Osteoblast (primary cell): ENCODE measurements at regions not wholly inside any gene's neighbourhood (a gene's known extent, or its start where the extent isn't known, plus 50 kb on each side); places are given as distances from the start of the nearest gene placed in this dataset.

Experiments used
- DNase-seq: peaks from one replicate; pipeline ENCODE4 v3.0.0; 2011; ENCODE audit warnings: low spot score, mixed read lengths; ENCODE audit not compliant: insufficient read length; ENCODE audit errors: missing footprints
- H2AFZ ChIP-seq: 2 replicates; pipeline ENCODE4 v1.6.0; 2011; ENCODE audit warnings: mild to moderate bottlenecking, low read length
- H3K27ac ChIP-seq: 2 replicates; pipeline ENCODE4 v1.5.1; 2011; ENCODE audit warnings: mild to moderate bottlenecking, low read depth, low read length, moderate library complexity
- H3K27me3 ChIP-seq: 2 replicates; pipeline ENCODE4 v1.6.0; 2012; ENCODE audit warnings: mild to moderate bottlenecking, control low read depth, inconsistent platforms, low read length, moderate library complexity; ENCODE audit not compliant: insufficient read depth
- H3K36me3 ChIP-seq: 2 replicates; pipeline ENCODE4 v1.5.1; 2011; ENCODE audit warnings: mild to moderate bottlenecking, low read length, control low read depth, moderate library complexity; ENCODE audit not compliant: insufficient read depth
- H3K4me1 ChIP-seq: 2 replicates; pipeline ENCODE4 v1.5.1; 2011; ENCODE audit warnings: mild to moderate bottlenecking, low read length, control low read depth, moderate library complexity; ENCODE audit not compliant: insufficient read depth
- H3K4me2 ChIP-seq: 2 replicates; pipeline ENCODE4 v1.6.0; 2011; ENCODE audit warnings: mild to moderate bottlenecking, low read length; ENCODE audit not compliant: insufficient read depth
- H3K4me3 ChIP-seq: fragments of 200-600 bp; sonication (generic); 3 replicates; pipeline ENCODE4 v1.5.1; 2012; ENCODE audit warnings: mild to moderate bottlenecking, low read length, inconsistent platforms; ENCODE audit not compliant: insufficient read depth
- H3K79me2 ChIP-seq: 2 replicates; pipeline ENCODE4 v1.6.0; 2012; ENCODE audit warnings: mild to moderate bottlenecking, low read length, control low read depth, inconsistent platforms; ENCODE audit not compliant: insufficient read depth
- H3K9me3 ChIP-seq: 2 replicates; pipeline ENCODE4 v1.5.1; 2011; ENCODE audit warnings: low read depth, low read length, control low read depth
- H4K20me1 ChIP-seq: 2 replicates; pipeline ENCODE4 v1.6.0; 2012; ENCODE audit warnings: mild to moderate bottlenecking, low read length, control low read depth; ENCODE audit not compliant: insufficient read depth
- TF ChIP-seq, protein P1 (sequence below): IDR thresholded peaks from 2 replicates; pipeline ENCODE4 v1.5.1; 2011; ENCODE audit warnings: mild to moderate bottlenecking, low read depth, low read length, moderate library complexity; ENCODE audit errors: extremely low read depth

DNA sequence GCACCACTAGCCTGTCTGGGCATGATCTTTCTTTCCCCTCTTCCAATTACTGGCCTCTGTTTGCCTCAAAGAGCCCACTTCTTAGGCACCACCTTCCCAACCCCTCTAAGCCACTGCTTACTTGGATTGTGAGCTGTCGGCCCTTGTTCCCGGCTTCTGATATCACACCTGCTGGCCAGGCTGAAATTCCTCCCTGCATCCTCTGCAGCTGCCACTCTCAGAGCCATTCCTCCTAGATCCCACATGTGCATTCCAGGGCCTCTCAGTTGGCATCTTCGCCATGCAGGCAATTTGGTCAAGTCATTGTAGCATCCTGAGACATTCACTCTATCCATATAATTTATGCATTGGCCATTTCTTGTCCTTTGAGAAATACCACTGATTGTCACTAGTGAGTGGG is 135.9 kb downstream of the OLIG3 start:
- Histone ChIP-seq H4K20me1 (no peaks in the 10 kb centered on the region), H3K36me3 (no peaks in the 10 kb centered on the region), H3K27ac (no peak overlapping the region), H3K27me3 (no peaks in the 10 kb centered on the region), H3K4me2 (no peak overlapping the region), H3K4me3 (no peak overlapping the region), H2AFZ (no peak overlapping the region), H3K4me1 (no peaks in the 10 kb centered on the region), H3K79me2 (no peaks in the 10 kb centered on the region), H3K9me3 (no peaks in the 10 kb centered on the region)
- no peak for DNase-seq
- TF ChIP-seq, protein P1, sequence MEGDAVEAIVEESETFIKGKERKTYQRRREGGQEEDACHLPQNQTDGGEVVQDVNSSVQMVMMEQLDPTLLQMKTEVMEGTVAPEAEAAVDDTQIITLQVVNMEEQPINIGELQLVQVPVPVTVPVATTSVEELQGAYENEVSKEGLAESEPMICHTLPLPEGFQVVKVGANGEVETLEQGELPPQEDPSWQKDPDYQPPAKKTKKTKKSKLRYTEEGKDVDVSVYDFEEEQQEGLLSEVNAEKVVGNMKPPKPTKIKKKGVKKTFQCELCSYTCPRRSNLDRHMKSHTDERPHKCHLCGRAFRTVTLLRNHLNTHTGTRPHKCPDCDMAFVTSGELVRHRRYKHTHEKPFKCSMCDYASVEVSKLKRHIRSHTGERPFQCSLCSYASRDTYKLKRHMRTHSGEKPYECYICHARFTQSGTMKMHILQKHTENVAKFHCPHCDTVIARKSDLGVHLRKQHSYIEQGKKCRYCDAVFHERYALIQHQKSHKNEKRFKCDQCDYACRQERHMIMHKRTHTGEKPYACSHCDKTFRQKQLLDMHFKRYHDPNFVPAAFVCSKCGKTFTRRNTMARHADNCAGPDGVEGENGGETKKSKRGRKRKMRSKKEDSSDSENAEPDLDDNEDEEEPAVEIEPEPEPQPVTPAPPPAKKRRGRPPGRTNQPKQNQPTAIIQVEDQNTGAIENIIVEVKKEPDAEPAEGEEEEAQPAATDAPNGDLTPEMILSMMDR: no peak

DNA sequence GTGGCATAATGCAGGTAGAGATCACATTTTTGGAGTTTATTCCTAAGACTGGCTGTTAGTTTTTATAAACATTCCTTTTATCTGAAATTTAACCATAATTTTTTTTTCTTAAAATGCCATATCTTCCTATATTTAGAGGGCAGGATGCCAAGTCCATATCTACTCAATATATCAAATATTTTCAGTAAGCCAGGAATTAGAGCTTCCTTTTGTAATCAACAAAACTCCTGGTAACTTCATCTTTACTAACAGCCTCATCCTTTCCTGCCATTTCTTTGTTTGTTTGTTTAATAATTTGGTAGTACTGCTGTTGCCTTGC is 136.3 kb downstream of the OLIG3 start:
- no peak overlapping the region for H3K4me2 ChIP-seq
- no peaks in the 10 kb centered on the region for H3K79me2 ChIP-seq
- no peaks in the 10 kb centered on the region for H3K9me3 ChIP-seq
- H3K27me3 ChIP-seq: no peaks in the 10 kb centered on the region
- no peaks in the 10 kb centered on the region for H3K4me1 ChIP-seq
- H3K27ac ChIP-seq: no peak overlapping the region
- no peak overlapping the region for H2AFZ ChIP-seq
- no peaks in the 10 kb centered on the region for H4K20me1 ChIP-seq
- no peak overlapping the region for H3K4me3 ChIP-seq
- TF ChIP-seq, protein P1: no peak
- H3K36me3 ChIP-seq: no peaks in the 10 kb centered on the region
- no peak for DNase-seq

DNA sequence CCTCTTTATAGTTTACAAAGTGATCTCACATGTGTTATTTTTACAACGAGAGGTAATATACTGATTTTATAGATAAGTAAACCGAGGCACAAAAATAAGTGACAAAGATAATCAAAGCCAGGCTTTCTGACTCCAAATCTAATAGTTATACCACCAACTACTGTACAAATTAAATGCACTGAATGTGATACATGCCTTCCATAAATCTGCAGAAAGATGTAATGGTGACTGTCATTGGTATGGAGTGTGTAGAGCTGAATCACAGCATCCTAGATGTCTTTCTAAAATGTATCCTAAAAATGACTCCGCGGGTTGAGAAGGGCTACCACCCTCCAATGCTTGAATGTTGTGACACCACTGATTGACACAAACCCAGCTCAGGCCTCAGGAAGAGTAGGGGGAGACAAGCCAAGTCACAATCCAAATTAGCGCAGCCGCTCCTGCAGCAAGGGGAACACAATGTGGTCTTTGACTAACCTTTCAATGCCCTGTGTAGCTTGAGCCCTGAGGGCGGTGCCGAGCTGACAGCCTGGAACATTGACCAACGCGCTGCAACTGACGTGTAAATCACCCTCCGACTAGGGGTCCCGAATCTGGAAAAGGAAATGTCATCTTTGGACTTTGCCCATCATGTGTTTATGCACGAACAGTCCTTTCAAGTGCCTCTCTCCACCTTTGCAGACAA is 136.8 kb downstream of the OLIG3 start:
- TF ChIP-seq, protein P1: no peak
- Histone ChIP-seq H3K27me3 (no peaks in the 10 kb centered on the region), H4K20me1 (no peaks in the 10 kb centered on the region), H3K9me3 (no peaks in the 10 kb centered on the region), H3K4me2 (no peak overlapping the region), H3K79me2 (no peaks in the 10 kb centered on the region), H3K4me3 (no peak overlapping the region), H3K27ac (no peak overlapping the region), H3K36me3 (no peaks in the 10 kb centered on the region), H3K4me1 (no peaks in the 10 kb centered on the region), H2AFZ (no peak overlapping the region)
- DNase-seq: no peak

DNA sequence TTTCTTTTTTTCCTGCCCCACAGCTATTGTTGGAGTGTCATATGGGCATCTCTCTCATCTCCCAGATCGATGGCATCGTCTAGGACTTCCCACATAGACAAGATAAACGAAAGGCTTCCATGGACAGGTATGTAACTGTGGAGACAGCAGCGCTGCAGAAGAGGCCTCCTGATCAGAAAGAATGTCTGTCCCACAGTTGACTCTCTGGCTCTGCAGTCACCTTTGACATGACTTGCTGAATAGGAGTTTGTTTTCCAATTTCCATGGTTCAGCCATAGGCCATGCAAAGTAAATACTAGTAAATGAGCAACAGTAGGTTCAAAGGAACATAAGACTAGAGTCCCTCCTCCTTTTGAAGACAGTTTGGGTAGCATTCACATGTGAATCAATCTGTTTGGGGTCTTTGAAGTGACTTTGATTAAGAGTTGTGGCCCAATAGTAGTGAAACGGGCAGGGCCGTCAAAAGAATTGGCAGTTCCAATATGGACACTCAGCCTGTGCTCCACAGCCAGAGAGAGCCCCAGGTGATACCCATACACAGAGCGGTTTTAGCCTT is 134.7 kb upstream of the IFNGR1 start:
- TF ChIP-seq, protein P1: no peak
- H3K4me2 ChIP-seq: no peak overlapping the region
- no peak overlapping the region for H2AFZ ChIP-seq
- H3K79me2 ChIP-seq: no peaks in the 10 kb centered on the region
- H4K20me1 ChIP-seq: no peaks in the 10 kb centered on the region
- peaks cover 6% of the 10 kb centered on the region for H3K27me3 ChIP-seq
- H3K27ac ChIP-seq: no peak overlapping the region
- no peak for DNase-seq
- no peaks in the 10 kb centered on the region for H3K36me3 ChIP-seq
- H3K4me1 ChIP-seq: no peaks in the 10 kb centered on the region
- H3K4me3 ChIP-seq: no peak overlapping the region
- no peaks in the 10 kb centered on the region for H3K9me3 ChIP-seq
